Activated CD4-positive, alpha-beta T cell treated with anti-CD3 and anti-CD28 coated beads, Interleukin-2, amount 50 U/mL, for 4 hours (primary cell): ENCODE measurements at regions not wholly inside any gene's neighbourhood (a gene's known extent, or its start where the extent isn't known, plus 50 kb on each side); places are given as distances from the start of the nearest gene placed in this dataset.
"Not testable (repeated sequence)": the region's sequence is repeated elsewhere in the genome, so short reads cannot be mapped to it uniquely, and the experiment has no call there.

ENCODE experiments used
- DNase-seq, 2 experiments: peaks; one replicate each; pipeline ENCODE4 v3.0.0-alpha.2; 2020

DNA sequence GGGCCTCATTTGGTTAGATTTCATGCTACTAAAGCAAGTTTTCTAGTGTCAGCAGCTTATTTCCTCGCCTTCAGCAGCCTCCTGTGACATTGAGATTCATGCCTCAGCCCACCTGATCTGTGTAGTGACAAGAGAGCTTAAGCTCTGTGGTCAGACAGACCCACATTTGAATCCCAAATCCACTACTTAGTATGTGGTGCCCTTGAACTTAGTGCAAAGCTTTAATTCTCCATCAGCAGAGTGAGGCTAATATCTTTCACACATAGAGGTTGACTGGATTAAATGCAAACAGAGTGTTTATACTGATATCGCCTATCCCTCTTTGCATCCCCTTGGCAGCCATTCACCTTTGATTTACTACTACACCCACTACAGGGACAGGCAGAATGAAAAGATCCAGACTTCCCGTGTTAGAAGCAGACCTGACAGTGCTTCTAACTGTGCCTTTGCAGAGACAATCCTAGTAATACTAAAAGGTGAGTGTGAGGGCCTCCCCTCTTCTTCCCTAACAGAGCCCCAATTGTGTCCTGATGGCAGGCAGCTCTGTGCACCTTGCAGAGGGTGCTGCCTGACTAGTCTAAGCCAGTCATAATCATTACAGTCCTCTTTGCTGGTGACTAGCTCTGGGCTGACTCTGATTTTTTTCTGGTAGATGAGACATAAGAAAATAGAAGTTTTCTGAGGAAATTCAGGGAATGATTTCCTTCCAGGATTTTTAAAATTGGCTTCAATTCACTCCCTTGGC is 264.0 kb downstream of the CTH start:
- no peak for DNase-seq

DNA sequence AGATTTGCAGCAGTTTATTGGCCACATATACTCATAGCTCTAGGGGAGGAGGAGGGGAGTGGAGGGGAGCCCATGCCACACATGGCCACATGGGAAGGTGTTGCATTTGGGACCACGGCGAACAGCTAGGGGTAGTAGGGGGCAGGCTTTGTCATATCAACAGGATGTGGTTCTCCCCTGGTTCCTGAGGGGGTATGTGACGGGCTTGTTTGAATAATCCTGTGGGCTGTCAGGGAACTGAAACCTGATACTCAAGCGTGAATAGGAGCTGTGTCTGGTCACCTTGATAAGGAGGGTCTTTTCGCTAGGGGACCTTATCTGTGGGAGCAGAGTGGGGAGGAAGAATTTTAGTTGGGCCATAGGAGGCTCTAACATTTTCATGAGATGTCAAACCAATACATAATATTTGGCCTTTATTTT is 264.7 kb downstream of the CTH start:
- DNase-seq: no peak

DNA sequence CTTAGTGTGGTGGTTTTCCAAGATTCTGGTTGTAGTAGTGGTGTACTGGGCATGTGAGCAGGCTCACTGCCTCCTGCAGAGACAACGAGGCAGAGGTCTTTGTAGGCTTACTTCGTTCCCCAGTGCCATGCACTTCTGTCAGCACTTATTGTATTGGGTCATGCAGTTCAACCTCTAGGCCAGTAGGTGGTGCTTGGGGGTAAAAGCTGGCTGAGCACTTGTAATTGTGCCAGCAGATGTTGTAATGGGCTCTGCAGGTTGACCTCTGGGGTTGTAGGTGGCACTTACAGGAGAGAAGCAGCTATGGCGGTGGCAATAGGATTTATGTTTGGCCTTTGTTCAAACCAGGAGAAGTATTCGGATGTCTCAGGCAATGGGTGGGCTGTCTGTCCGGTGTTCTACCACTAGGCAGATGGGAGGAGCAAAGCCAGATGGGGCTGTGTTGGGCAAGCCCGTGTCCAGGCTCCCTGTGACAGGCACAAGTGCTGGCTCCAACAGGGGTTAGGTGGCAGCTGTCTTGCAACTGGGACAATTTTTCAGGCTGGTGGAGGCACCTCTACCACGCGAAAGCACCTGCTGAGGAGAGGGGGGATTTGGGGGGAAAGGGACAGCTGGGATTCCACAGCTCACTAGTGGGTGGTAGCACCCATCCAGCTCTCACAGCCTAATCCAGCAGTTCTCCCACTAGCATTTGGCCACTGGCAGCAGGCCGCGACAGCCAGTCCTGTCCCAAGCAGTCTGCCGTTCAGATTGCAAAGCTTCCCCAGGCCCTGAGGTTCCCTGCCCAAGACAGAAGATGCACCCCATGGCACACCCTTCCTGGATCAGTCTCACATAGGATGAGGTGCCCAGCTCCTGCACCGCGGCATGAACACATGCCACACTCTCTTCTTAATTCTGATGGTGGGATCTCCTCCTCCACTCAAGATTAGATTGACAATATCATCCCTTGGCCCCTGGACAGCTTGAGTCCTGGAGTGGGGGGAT is 274.5 kb downstream of the CTH start:
- DNase-seq: peak in 1 of 2 experiments; percentile 6

DNA sequence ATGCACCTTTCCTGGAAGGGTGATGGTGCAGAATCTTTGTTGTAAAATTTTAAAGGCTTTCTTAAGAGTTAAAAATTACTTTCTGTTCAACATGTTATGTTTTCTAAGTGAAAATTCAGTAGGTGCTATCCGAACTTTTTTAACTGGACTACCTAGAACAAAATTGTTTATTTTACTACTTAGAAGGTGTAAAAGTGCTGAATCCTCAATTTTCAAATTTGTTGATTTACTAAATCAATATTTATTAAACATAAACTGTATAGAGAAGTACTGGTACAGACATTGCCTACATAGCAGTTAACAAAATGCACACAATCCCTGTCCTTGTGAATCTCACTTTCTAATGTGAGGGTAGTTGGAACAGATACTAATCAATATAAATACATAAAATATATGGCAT is 277.5 kb downstream of the CTH start:
- no peak for DNase-seq

GRCh38 chr1:70706381-70707037 is 295.4 kb downstream of the CTH start:
- DNase-seq: no peak

- DNase-seq: no peak
Measured at GRCh38 chr1:70707214-70707613, 296.1 kb downstream of the CTH start.

- DNase-seq: no peak
Measured at GRCh38 chr1:70714149-70714548, 303.1 kb downstream of the CTH start.

DNA sequence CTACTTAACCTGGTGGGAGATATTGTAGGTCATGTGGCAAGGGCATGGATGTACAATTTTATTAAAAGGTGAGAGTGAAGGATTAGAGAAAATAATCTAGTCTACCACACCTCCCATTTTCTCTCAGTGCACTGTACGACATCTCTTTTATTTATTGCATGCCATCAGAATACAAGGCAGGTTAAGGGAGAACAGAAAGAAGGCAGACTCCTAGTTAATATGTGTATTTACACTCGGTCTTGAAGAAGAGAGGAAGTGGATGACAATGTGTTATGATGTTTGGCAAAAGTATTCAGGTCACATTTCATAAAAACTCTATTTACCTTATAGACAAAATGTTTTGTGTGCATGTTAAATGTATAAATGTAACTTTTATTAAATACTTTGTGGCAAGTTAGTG is 306.1 kb downstream of the CTH start:
- no peak for DNase-seq

DNA sequence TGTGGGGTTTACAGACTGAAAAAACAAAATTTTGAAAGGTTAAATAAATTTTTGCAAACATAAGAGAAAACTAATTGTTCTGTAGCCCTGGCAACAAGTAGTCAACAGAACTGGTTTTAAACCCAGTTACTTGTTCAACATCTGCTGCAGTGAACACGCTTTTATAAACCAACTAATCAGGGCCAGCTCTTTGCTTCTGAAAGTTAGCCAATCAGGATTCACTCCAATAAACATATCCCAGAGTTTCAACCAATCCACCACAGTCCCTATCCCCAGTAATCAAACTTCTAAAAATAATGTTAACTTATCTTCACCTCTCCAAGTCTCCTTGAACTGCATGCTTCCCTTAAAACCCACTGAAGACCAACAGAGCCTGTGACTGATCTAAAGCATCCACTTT is 306.6 kb downstream of the CTH start:
- DNase-seq: no peak

DNA sequence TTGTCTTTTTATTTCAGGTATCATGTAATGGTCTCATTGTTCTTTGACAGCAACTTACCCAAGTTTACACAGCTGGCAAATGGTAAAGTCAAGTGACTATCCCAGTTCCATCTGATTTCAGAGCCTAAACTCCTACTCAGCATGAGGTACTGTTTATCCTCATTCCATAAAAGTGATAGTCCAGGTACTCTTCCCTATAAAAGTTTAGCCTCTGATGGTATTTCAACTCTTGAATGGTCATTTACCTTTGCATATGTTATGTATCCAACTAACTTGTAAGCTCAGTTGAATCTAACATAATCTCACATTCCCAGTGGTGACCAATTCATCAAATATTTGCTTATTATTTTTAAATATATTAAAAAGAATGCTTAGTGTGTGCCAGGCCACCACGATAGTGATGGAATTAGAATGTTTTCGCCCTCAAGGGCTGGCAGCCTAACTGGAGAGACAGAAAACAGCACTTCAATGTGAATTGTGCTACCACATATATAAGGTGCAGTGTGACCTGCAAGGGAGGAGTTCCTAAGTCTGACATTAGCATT is 307.1 kb downstream of the CTH start:
- no peak for DNase-seq

- no peak for DNase-seq
Measured at GRCh38 chr1:70719154-70719553, 308.1 kb downstream of the CTH start.

- DNase-seq: no peak
Measured at GRCh38 chr1:70720109-70720508, 309.0 kb downstream of the CTH start.

- no peak for DNase-seq
Measured at GRCh38 chr1:70720521-70720920, 309.5 kb downstream of the CTH start.

DNA sequence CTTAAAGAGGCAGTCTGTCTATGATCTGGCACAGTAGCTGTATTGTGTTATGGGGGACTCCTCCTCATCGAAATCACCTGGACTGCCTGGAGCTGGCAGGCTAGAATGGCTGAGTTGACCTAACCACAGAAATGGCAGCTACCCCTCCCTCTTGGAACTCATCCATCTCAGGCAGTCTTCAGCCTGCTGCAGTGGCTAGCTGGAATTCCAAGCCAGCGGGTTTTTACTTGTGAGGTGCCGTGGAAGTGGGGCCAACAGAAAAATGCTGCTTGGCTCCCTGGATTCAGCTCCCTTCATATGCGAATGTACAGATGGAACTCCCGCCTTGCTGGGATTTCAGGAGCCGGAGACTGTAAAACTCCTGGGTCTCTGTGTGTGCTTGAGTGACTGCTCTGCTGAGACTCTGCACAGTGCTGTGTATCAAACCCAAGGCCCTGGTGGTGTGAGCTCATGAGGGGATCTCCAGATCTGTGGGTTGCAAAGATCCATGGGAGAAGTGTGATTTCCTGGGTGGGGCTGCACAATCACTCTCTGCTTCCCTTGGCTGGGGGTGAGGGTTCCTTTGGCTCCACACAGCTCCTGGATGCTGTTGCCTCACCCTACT is 316.9 kb downstream of the CTH start:
- no peak for DNase-seq

- not testable (repeated sequence) for DNase-seq
Measured at GRCh38 chr1:70736518-70736917, 311.1 kb downstream of the PTGER3 start.

DNA sequence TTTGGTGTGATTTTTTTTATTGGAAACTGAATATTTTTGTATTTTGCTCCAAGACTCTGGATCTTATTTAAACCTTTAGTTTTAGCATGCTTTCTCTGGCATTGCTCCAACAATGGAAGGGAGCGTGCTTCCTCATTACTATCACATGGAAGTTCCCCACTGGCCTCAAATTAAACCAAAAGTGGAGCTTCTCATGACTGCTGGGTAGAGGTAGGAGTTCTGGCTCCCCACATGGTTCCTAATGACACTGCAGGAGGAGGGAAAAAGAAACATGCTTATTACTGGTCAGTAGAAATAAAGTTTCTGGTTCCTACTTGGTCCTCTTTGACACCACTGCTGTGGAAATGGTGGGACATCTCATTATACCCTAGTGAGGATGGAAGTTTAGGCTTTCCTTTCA is 310.5 kb downstream of the PTGER3 start:
- DNase-seq: no peak

DNA sequence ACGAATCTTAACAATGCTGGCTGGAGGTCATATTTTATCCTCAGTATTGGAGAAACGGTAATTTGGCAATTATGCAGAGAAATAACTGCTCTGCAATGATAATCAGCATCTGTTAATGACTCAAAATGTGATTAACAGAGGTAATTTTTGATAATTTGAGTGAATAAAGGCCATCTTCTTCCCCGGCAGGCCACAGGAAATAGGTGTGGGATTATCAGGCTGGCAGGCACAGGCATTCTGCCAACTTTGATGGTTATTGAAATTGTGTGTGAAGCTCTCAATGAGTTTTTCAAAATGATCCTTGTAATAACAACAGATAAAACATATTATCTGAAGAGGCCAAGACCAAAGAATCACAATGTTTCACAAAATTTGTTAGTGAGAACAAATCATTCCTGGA is 309.0 kb downstream of the PTGER3 start:
- DNase-seq: no peak

GRCh38 chr1:70745199-70745598 is 302.4 kb downstream of the PTGER3 start:
- no peak for DNase-seq

DNA sequence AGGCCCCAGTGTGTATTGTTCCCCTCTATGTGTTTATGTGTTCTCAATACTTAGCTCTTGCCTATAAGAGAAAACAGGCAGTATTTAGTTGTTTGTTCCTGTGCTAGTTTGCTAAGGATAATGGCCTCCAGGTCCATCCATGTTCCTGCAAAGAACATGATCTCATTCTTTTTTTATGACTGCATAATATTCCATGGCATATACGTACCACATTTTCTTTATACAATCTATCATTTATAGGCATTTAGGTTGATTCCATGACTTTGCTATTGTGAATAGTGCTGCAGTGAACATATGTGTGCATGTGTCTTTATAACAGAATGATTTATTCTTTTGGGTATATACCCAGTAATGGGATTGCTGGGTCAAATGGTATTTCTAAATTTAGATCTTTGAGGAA is 301.6 kb downstream of the PTGER3 start:
- DNase-seq: not testable (repeated sequence)

DNA sequence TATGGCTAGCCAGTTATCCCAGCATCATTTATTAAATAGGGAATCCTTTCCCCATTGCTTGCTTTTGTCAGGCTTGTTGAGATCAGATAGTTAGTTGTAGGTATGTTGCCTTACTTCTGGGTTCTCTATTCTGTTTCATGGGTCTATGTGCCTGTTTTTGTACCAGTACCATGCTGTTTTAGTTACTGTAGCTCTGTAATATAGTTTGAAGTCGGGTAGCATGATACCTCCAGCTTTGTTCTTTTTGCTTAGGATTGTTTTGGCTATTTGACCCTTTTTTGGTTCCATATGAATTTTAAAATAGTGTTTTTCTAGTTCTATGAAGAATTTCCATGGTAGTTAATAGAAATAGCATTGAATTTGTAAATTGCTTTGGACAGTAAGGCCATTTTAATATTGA is 300.5 kb downstream of the PTGER3 start:
- DNase-seq: not testable (repeated sequence)

DNA sequence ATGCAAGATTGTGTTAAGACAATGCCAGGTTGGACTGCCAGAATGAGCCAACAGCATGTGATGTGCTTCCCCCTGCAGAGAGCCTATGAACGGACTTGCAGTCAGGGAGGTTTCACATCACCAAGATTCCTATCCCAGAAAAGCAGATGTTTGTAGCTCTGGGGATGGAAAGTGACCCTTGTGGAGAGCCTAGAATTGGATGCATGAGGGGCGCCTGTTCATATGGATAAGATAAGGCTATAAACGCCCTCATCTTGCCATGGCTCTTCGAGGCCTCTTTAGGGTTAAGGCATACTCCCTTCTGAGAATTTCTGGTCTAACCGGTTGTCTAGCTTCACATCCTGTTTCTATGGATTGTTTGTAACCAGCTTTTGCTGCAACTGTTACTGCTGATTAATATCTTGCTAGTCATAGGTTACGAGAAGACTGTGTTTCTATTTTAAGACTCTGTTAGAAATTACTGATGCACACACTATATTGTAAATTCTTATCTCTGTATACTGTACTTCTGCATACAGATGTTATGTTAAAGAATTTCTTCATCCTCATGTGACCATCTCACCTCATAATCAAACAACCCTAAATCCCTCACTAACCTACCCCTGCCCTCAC is 295.8 kb downstream of the PTGER3 start:
- not testable (repeated sequence) for DNase-seq

GRCh38 chr1:70754701-70755100 is 292.9 kb downstream of the PTGER3 start:
- no peak for DNase-seq
